HFFc6 (cell line): ENCODE measurements at regions not wholly inside any gene's neighbourhood (a gene's known extent, or its start where the extent isn't known, plus 50 kb on each side); places are given as distances from the start of the nearest gene placed in this dataset.

Source experiments
- DNase-seq: peaks from one replicate; pipeline ENCODE4 v3.0.0-alpha.2; 2018
- H3K27ac Mint-ChIP-seq: 2 replicates; pipeline ENCODE4 v1.8.0; 2020; ENCODE audit warnings: mild to moderate bottlenecking, mixed read lengths
- H3K27me3 Mint-ChIP-seq: 2 replicates; pipeline ENCODE4 v1.8.0; 2021; ENCODE audit warnings: mild to moderate bottlenecking, moderate library complexity, mixed read lengths; ENCODE audit not compliant: insufficient read depth
- H3K36me3 Mint-ChIP-seq: 2 replicates; pipeline ENCODE4 v1.8.0; 2021; ENCODE audit warnings: low read depth, mixed read lengths
- H3K4me1 Mint-ChIP-seq: 2 replicates; pipeline ENCODE4 v1.8.0; 2020; ENCODE audit warnings: low read depth, mixed read lengths
- H3K4me3 Mint-ChIP-seq: 2 replicates; pipeline ENCODE4 v1.8.0; 2020; ENCODE audit warnings: mild to moderate bottlenecking, moderate library complexity, mixed read lengths
- H3K9me3 Mint-ChIP-seq: 2 replicates; pipeline ENCODE4 v1.8.0; 2020; ENCODE audit warnings: mild to moderate bottlenecking, mixed read lengths
- TF ChIP-seq, protein P1 (sequence below): fragments of 200-600 bp; sonication (generic); IDR thresholded peaks from 2 replicates; pipeline ENCODE4 v1.5.0; 2021; ENCODE audit warnings: antibody characterized with exemption, mild to moderate bottlenecking

DNA sequence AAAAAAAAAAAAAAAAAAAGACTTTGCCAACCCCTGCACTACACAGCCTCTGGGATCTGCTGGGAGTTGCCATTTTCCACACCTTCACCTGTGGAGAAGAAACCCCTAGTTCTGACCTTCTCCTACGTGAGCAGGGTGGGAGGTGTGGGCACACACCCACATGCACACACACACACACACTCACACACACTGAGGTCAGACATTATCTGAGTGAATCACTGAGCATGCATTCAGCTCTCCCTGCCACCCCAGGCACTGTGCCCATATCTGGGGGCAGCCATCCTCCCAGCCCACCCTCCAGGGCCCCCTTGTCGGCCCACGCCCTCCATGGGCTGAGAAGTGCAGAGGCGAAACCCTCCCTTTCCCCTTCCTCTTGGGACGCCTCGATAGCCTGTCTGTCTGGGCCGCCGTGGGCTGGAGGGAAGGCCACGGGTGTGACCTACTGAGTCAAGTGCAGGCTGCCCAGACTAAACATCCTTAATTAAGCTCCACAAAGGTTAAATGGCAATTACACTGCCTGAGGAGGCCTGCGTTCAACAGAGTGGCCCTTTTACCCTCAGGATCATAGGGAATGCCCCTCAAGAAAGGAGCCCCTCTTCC is 143.8 kb downstream of the C16orf95 start:
- H3K36me3 Mint-ChIP-seq, result no peaks in the 10 kb centered on the region
- H3K27me3 Mint-ChIP-seq, result peaks cover 19% of the 10 kb centered on the region
- H3K4me3 Mint-ChIP-seq, result no peak overlapping the region
- H3K27ac Mint-ChIP-seq, result no peak overlapping the region
- H3K4me1 Mint-ChIP-seq, result peaks cover 21% of the 10 kb centered on the region
- H3K9me3 Mint-ChIP-seq, result no peaks in the 10 kb centered on the region
- TF ChIP-seq, protein P1, sequence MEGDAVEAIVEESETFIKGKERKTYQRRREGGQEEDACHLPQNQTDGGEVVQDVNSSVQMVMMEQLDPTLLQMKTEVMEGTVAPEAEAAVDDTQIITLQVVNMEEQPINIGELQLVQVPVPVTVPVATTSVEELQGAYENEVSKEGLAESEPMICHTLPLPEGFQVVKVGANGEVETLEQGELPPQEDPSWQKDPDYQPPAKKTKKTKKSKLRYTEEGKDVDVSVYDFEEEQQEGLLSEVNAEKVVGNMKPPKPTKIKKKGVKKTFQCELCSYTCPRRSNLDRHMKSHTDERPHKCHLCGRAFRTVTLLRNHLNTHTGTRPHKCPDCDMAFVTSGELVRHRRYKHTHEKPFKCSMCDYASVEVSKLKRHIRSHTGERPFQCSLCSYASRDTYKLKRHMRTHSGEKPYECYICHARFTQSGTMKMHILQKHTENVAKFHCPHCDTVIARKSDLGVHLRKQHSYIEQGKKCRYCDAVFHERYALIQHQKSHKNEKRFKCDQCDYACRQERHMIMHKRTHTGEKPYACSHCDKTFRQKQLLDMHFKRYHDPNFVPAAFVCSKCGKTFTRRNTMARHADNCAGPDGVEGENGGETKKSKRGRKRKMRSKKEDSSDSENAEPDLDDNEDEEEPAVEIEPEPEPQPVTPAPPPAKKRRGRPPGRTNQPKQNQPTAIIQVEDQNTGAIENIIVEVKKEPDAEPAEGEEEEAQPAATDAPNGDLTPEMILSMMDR, result no peak
- peak; percentile 21 for DNase-seq

DNA sequence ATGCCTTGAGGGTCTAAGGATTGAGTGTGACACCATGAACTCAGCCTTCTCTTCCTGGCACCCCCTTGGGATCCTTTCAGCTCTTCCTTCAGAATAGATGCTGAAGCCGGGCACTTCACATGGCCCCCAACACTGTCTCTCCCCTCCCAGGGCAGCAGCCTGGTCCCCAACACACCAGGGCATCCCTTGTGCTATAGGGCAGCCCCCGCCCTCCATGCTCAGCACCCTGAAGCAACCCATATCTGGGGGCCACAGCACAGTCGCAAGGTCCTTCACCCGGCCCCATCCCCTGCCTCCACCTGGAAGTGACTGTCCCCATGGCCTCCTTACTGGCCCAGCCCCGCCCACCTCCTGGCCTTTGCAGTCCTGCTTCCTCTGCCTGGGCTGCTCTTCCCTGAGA is 143.1 kb downstream of the C16orf95 start:
- H3K9me3 Mint-ChIP-seq, result no peaks in the 10 kb centered on the region
- no peaks in the 10 kb centered on the region for H3K36me3 Mint-ChIP-seq
- peaks cover 26% of the 10 kb centered on the region for H3K4me1 Mint-ChIP-seq
- H3K27ac Mint-ChIP-seq, result no peak overlapping the region
- DNase-seq, result no peak
- no peak overlapping the region for H3K4me3 Mint-ChIP-seq
- H3K27me3 Mint-ChIP-seq, result peaks cover 14% of the 10 kb centered on the region
- TF ChIP-seq, protein P1, result no peak

DNA sequence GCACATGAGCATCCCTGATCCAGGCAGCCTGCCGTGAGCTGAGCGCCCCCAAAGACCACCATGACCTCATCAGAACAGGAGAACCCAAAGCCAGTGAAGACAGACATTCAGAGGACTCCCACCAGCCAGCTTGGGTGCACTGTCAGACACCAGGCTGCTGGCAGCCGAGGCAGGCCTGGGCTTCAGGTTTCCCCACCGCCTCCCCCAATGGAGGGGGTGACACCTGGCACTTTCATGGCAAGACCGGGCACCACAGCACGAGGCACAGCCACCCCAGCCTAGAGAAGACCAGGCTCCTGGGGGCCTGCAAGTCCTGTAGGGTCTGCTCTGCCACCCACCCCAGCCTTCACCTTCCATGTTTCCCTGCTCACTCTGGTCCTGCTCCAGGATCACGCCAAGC is 140.5 kb downstream of the C16orf95 start:
- H3K27ac Mint-ChIP-seq, result no peak overlapping the region
- H3K36me3 Mint-ChIP-seq, result no peaks in the 10 kb centered on the region
- peaks cover 7% of the 10 kb centered on the region for H3K27me3 Mint-ChIP-seq
- peaks cover 39% of the 10 kb centered on the region for H3K4me1 Mint-ChIP-seq
- H3K9me3 Mint-ChIP-seq, result no peaks in the 10 kb centered on the region
- no peak overlapping the region for H3K4me3 Mint-ChIP-seq
- TF ChIP-seq, protein P1, result no peak
- no peak for DNase-seq

DNA sequence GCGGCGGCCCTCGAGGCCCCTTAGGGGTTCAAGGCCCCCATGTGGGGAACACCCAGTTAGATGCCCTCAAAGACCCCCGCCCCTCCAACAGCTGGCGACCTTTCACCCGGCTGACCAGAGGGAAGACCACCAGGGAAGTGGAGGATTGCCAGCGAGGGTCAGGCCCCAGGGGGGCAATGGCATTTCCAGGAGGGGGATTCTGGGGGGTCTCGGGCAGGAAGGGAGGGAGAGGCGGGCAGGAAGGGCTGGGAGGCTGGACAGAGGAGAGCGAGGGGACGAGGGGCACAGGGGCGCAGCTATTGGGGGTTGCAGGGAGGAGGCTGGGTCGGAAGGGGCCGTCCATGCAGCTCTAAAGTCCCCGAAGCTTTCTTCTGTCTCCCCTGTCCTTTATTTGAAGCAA is 139.5 kb downstream of the C16orf95 start:
- Mint-ChIP-seq H3K9me3 (no peaks in the 10 kb centered on the region), H3K4me3 (no peak overlapping the region), H3K27ac (no peak overlapping the region; the same call in 1 of the 2 replicates), H3K36me3 (no peaks in the 10 kb centered on the region), H3K4me1 (peaks cover 39% of the 10 kb centered on the region), H3K27me3 (peaks cover 2% of the 10 kb centered on the region)
- TF ChIP-seq, protein P1, result no peak
- DNase-seq, result no peak

DNA sequence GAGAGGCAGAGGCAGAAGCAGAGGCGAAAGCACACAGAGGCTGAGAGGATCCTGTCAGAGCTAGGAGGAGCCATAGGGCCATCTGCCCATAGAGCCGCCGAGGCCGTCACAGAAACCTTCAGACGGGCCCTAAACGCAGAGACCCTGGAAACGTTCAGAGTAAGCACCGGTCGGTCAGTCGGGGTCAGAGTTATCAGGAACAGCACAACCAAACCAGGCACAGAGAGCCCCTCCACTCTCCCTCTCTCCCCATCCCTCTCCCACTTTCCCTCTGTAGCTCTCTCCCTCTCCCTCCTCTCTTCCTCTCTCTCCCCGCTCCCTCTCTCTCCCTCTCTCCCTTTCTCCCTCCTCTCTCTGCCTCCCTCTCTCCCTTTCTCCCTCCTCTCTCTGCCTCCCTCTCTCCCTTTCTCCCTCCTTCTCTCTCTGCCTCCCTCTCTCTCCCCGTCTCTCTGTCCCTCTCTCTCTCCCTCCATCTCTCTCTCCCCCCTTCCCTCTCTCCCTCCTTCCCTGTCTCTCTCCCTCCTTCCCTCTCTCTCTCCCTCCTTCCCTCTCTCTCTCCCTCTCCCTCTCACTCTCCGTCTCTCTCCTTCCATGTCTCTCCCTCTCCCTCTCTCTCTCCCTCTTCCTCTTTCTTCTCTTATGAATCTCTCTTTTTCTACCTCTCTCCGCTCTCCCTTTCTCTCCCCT is 138.9 kb downstream of the C16orf95 start:
- Mint-ChIP-seq H3K36me3 (no peaks in the 10 kb centered on the region), H3K27ac (peak overlapping the region; percentile 73), H3K4me1 (peaks cover 35% of the 10 kb centered on the region), H3K4me3 (no peak overlapping the region), H3K27me3 (peaks cover 3% of the 10 kb centered on the region), H3K9me3 (no peaks in the 10 kb centered on the region)
- DNase-seq, result no peak
- TF ChIP-seq, protein P1, result no peak
